Fibroblast of the aortic adventitia (primary cell): ENCODE measurements at regions not wholly inside any gene's neighbourhood (a gene's known extent, or its start where the extent isn't known, plus 50 kb on each side); places are given as distances from the start of the nearest gene placed in this dataset.

ENCODE experiments used
- DNase-seq: peaks from one replicate; pipeline ENCODE4 v3.0.0-alpha.2; 2010; ENCODE audit warnings: low read depth
- H3K4me3 ChIP-seq: 2 replicates; pipeline ENCODE4 v1.5.1; 2011; ENCODE audit warnings: low read depth, mild to moderate bottlenecking, control low read depth, low read length, moderate library complexity
- CTCF ChIP-seq: IDR thresholded peaks from 2 replicates; pipeline ENCODE4 v1.5.1; 2011; ENCODE audit warnings: mild to moderate bottlenecking, low read length, control low read depth, inconsistent platforms; ENCODE audit not compliant: insufficient read depth

GRCh38 chr17:70499067-70499786, 329.9 kb downstream of the KCNJ2 start:
- DNase-seq, result no peak
- no peak overlapping the region for H3K4me3 ChIP-seq
- no peak for TF ChIP-seq CTCF

GRCh38 chr17:70503449-70503848, 334.1 kb downstream of the KCNJ2 start:
- no peak for DNase-seq
- no peak overlapping the region for H3K4me3 ChIP-seq
- no peak for TF ChIP-seq CTCF

GRCh38 chr17:70510288-70510687, 341.0 kb downstream of the KCNJ2 start:
- no peak overlapping the region for H3K4me3 ChIP-seq
- TF ChIP-seq CTCF, result no peak
- DNase-seq, result no peak

GRCh38 chr17:70517816-70518215, 348.5 kb downstream of the KCNJ2 start:
- no peak overlapping the region for H3K4me3 ChIP-seq
- TF ChIP-seq CTCF, result no peak
- no peak for DNase-seq

- no peak for TF ChIP-seq CTCF
- no peak for DNase-seq
- H3K4me3 ChIP-seq, result no peak overlapping the region
Measured at GRCh38 chr17:70519300-70519699, 350.0 kb downstream of the KCNJ2 start.

- no peak for TF ChIP-seq CTCF
- no peak overlapping the region for H3K4me3 ChIP-seq
- DNase-seq, result no peak
Measured at GRCh38 chr17:70520447-70520846, 351.1 kb downstream of the KCNJ2 start.

- no peak overlapping the region for H3K4me3 ChIP-seq
- no peak for TF ChIP-seq CTCF
- no peak for DNase-seq
Measured at GRCh38 chr17:70520956-70521355, 351.6 kb downstream of the KCNJ2 start.
